ENCODE measurements at regions not wholly inside any gene's neighbourhood (a gene's known extent, or its start where the extent isn't known, plus 50 kb on each side); places are given as distances from the start of the nearest gene placed in this dataset.

DNA sequence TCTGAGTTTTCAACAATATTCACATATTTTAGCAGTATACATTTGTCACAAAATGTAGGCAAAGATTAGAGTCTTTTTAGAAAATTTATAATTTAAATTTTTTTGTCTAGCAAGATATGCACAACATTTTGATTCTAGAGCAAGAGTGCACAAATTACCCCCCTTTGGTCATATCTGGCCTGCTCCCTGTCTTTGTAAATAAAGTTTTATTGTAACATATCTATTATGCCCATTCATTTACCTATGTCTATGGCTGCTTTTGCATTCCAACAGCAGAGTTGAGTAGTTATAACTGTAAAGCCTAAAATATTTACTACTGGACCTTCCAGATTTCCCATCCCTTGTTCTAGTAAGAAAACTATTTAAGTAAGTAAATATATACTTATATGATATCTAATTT lies 430.7 kb downstream of the EDEM1 start:
- DNase-seq (ENCODE audit: low read depth), result no peak

DNA sequence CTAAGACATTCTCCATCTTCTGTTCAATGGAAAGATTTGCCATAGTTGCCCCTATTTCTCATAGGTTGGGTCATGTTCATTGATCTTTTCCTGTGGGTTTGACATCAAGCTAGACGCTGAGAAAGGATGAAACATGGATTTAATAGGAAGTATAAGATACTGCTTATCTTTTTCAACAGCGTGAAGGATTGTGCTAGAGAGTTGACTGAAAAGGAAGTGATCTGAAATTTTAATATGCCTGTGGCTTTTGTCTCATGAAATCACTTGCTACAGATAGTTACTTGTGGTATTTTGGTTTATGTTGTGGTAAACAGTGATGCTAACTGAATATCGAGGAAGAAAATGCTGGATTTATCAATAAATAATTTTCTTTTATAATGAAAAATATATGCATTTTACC lies 442.9 kb downstream of the EDEM1 start:
- no peak for DNase-seq (ENCODE audit: low read depth)

DNA sequence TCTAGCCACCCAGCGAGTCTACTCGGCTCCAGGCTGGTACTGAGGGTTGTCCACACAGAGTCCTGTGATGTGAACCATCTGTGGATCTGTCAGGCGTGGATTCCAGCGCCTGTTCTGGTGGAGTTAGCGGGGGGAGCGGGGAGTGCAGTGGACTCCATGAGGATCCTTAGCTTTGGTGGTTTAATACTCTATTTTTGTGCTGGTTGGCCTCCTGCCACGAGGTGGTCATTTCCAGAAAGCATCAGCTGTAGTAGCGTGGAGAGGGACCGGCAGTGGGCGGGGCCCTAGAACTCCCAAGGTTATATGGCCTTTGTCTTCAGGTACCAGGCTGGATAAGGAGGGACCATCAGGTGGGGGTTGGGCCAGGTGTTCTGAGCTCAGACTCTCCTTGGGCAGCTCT lies 446.5 kb downstream of the EDEM1 start:
- DNase-seq (ENCODE audit: low read depth), result no peak

DNA sequence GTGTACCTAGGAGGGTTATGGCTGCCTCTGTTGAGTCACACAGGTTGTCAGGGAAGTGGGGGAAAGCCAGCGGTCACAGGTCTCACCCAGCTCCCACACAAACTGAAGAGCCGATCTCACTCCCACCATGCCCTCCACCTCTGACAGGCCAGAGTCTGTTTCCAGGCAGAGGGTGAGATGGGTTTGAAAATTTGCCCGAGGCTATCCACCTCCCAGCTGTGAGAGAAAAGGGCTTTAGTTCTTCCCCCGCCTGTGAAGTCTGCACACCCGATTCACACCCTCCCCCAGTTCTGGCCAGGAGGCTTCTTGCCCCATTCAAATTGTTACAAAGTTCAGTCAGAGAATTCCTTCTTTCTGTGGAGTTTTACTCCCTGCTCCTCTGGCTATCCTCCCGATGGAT lies 446.9 kb downstream of the EDEM1 start:
- DNase-seq (ENCODE audit: low read depth), result no peak

DNA sequence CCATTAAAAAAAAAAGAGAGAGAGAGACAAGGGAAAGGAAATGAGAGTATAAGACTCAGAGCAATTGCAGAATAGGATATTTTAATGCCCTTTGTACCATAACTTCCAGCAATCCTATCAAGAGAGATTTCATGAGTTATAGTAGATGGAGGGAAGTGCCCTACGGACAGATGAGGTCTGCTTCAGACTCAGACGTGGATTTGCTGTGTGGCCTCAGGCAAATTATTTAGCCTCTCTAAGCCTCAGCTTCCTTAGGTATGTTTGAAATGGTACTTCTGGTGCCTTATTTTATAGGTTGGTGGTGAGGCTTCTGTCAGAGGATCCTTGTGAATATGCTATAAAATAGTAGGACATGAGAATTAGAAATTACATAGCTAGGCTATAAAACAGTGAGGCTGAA lies 448.2 kb downstream of the EDEM1 start:
- no peak for DNase-seq (ENCODE audit: low read depth)

DNA sequence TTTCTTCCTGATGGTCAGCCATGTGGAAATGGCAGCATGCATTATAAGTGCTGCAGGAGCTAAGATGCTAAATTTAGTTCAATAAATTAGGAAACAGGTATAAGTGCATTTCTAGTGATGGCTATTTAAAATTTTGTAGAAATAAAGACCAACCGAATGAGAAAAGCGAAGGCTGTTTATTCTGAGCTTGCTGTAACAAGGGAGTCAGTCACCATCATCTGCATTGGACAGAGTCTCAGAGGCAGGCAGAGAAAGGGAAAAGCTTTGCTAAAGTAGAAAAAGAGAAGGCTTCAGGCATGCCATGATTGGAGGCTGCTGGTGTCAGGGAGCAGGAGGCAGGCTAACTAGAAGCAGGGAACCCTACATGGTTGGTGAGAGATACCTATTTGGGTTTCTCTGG lies 451.0 kb downstream of the EDEM1 start:
- DNase-seq (ENCODE audit: low read depth), result no peak

DNA sequence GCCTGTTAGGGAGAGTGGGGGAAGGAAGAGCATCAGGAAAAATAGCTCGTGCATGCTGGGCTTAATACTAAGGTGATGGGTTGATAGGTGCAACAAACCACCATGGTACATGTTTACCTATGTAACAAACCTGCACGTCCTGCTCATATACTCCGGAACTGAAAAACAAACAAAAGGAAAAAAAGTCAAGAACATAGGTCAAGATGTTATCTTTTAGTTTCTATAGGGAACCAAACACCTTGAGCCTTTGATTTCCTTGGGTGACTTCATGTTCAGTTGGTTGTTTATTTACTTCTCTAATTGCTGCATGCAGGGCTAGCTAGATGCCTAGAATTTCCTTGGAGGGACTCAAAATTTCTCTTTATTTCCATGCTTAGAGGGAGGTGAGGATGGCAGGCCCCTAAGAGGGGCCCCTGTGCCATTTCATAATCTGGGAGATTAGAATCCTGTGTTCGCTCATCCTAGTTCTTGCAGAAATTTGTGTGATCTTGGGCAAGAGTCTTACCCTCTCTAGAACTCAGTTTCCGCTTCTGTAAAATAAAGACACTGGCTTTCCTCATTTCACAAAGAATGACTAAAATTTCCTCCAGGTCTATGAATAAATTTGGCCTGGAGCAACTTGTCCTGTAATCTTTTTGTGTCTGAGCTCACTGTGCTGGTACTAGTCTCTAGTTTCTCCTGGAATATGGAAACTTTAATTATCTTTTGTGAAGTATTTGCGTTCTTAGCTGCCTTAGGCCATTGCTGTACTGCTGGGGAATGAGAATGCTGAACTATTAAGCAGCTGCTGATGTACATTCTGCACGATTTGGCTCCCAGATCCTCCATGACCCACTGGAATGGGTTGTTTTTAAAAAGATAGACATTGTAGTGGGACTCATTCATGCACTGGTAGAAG lies 457.5 kb downstream of the EDEM1 start:
- no peak for DNase-seq (ENCODE audit: low read depth)

DNA sequence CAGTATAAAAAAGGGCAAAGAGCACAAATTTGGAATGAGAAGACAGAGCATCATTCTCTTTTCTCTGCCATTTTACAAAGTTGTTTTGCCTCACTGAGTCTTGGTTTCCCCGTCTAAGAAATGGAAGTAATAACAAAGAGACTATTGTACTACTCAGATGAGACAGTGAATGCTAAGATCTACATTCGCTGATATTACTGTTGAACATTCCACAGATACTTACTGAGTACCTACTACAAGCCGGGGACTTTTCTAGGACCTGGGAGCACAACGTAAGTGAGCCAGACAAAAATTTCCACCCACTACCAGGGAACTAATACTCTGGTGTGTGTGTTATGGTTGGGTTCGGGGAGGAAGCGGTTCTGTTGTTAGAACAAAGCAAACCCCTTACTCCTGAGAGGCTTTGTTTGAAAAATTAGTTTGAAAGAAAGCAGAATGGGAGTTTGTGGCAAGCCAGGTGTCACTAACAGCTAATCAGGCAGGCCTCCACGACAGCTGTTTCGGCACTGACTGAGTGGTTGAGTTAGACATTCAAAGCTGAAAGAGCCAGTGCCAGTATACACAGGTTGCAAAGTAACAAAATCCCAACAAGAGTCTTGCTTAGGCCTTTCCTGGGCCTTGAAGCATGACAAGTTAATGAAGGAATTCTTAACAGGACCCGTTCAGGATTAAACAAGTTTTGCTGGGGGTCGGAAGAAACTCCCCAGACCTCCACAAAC lies 458.3 kb downstream of the EDEM1 start:
- no peak for DNase-seq (ENCODE audit: low read depth)

DNA sequence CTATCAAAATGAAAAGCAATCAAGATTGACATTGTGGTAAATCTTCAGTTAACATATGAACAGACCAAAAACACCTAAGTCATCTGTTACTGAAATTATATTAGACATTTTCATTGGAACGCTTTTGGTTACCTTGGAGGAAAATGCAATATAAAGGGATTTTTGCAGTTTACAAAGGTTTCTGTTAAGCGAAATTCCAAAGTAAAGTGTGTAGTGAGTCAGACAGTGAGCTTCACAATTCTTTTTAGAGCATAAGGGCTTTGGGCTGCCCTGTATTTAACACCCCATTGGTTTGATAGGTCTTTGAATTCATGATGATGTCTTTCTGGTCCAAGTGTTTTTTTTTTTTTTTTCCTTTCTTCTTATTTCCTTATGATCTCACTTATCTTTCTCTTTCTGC lies 462.8 kb downstream of the EDEM1 start:
- no peak for DNase-seq (ENCODE audit: low read depth)

DNA sequence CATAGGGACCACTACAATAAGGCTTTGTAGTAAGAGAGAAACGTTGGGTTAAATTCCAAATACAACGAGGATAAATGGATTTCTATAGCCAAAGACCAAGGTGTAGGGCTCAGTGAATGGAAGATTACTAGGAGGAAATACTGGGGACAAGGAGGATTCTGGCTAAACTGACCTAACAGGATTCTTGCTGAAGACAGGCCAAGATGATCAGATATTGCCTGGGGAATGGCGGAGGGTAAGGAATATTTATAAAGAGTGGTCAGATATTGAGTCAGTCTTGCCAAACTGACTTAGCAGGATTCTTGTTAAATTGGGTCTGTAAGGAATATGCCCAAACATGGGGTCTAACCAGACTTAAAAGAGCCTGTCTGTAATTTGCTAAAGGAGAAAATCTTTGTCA lies 463.8 kb downstream of the EDEM1 start:
- no peak for DNase-seq (ENCODE audit: low read depth)

DNA sequence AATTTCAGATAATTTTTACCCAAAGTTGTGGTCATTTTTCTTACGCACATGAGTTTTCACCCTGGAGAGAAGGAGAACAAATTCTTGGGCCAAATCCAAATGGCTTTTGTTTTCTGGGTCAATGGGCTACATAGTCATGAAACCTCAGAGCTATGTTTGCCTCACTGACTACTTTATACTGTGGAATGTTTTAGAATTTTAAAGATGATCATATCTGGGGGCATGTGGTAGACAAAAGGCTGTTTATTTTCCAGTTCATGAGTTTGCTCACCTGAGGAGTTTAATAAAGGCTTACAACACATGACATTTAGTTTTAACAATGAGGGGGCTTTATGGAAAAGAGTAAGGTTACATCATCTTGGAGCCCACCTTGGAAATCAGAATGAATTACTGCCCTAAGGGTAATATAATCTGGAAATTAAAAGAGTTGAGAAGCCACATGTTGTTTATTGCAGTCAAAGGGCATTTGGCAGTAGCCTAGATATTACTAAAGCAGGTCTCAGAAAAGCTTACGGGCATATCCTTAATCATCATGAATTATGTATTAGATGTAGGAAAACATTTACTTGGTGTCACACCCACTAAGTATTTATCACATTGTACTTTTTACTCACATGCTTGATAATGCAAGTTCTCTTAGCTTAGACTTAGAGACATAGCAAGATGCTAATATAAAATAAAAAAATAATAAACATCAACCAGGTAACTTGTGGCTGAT lies 466.1 kb downstream of the EDEM1 start:
- no peak for DNase-seq (ENCODE audit: low read depth)

DNA sequence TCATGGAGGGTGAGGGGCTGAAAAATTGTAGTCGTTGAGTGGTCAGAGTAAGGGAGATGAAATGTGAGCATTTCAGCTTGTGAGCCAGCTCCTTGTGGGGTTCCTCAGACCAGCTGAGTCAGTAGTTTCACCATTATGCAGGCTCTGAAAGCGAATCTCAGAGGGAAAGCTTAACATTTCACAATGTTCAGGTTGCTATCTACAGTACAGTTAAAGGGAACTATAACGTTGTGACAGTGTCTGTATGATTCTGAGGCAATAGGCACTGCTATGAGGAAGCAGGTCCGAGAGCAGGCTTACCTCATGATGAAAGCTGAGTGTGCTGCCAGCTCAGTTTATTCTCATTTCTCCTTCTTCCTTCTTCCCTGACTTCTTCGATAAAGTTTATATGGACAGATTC lies 469.6 kb downstream of the EDEM1 start:
- no peak for DNase-seq (ENCODE audit: low read depth)

DNA sequence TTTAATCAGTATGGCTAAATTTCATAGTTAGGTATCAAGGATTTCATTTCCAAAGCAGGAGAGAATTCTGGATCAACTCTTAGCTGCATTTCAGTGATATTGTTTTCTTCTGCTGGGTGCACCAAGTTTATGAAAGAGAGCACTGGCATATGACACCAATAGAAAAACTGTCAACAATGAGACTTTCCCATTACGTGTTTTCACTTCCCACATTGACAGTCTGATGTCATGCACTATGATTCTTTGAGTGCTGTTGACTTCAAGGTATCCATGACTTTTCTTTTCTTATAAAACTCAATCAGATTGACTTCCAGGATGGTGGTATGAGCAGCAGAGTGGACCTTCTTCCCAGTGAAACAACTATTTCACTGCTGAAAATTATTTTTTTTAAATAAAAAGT lies 476.1 kb downstream of the EDEM1 start:
- no peak for DNase-seq (ENCODE audit: low read depth)

DNA sequence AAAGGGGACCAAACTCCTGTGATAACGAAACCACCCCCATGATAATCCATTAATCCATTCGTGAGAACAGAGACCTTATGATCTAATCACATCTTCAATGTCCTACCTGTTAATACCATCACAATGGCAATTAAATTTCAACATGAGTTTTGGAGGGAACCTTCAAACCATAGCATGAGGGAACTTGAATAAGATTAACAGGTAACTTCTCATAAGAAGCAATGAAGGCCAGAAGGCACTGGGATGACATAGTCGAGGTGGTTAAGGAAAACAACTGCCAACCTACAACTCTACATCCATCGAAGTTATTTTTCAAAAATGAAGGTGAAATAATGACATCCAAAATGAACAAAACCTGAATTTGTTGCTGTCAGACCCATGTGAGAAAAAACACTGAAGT lies 478.9 kb downstream of the EDEM1 start:
- DNase-seq (ENCODE audit: low read depth), result no peak

DNA sequence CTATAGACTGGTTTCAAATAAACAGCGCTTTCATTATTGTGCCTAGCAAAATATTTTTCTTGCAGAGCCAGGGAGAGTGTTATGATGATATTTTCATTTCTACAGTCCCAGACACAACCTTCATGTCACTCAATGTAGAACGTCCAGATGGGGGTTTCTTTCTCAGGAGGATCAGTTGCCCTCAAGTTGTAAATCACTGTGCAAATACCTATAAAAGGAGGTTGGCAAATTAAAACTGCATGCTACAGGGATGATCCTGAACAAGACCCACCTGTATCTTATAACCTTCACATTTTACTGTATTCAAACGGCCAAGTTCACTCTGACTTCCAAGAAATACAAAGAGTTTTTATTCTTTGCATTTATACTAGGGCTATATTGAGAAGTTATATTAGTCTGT lies 486.0 kb downstream of the EDEM1 start:
- DNase-seq (ENCODE audit: low read depth), result no peak

DNA sequence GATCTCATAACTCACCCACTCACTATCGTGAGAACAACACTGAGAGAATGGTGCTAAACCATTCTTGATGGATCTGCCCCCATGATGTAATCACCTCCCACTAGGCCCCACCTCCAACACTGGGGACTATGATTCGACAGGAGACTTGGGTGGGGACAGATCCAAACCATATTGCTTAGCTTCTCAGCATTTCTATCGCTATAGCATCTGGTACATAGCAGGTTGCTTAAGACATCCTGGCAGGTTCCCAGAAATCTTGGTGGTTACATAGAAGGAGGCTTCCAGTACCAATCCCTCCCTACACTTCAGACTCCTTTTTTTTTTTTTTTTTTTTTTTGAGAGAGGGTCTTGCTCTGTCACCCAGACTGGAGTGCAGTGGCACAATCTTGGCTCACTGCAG lies 487.8 kb downstream of the EDEM1 start:
- no peak for DNase-seq (ENCODE audit: low read depth)

DNA sequence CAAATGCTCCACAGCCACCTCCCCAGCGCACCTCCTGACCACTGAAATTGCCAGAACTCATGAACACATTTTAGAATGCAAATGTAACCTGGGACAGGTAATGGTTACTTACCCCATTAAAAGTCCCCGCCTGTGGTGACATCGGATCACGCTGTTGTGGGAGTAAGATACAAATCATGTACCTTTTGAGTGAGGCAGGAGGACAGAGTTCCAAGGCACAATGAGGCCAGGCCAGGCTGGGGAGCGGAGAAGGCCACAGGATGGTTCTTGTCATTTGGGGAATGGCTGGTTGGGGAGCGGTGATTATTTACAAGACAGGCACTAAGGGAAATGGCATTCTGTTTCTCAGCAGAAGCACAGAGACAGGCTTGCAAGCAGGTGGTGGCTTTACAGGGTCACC lies 490.0 kb downstream of the EDEM1 start:
- no peak for DNase-seq (ENCODE audit: low read depth)

DNA sequence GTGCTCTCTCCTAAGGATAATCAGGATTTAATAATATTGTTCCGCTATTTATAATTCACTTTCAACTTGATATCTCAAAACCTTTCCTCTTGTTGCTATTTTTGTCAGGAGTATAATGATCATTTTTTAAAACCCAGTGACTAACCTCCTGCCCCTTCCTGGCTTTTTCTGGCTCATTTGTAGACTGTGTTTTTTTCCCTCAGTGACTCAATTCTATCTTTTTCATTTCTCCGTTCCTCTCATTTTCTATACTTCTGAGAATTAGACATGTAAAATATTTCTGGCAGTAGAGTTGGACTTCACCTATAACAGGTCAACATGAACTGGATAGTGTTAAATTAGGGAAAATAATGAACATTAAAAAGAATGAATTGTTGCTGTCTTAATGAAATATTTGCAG lies 490.7 kb downstream of the EDEM1 start:
- DNase-seq (ENCODE audit: low read depth), result no peak

DNA sequence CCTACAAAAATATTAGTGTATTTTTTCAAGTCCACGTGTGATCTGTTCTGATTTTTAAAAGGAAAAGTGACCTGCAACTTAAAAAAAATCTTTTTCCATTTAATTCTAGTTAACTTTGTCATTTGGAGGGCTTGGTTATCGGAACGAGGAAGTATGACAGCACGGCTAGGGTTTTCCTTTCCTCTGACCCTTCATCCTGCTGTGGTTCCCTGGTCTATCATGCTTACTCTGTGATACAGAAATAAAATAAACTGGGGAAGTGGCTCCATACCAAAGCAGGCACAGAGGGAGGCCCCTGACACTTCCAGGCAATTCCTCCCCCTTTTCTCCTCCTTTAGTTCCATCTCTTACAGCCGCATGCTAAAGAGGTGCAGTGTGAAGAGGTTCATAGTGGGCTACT lies 491.3 kb downstream of the EDEM1 start:
- DNase-seq (ENCODE audit: low read depth), result no peak

DNA sequence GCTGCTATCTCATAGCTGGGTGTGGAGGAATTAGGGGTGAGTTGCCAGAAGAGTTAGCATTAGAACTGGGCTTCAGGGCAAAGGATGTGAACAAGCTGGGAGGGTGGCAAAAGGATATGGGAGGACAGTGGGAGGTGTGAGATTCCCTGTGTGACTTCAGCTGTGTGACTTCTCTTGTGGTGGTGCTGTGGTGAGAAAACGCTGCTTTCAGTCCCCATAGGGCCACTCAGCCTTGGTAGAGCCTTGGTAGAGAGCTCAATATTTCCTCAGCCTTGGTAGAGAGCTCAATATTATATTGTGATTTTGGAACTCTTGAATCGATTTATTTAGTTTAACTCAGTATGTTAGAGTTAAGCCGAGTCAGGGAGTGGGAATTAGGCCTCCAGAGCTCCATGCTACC lies 499.7 kb downstream of the EDEM1 start:
- no peak for DNase-seq (ENCODE audit: low read depth)

DNA sequence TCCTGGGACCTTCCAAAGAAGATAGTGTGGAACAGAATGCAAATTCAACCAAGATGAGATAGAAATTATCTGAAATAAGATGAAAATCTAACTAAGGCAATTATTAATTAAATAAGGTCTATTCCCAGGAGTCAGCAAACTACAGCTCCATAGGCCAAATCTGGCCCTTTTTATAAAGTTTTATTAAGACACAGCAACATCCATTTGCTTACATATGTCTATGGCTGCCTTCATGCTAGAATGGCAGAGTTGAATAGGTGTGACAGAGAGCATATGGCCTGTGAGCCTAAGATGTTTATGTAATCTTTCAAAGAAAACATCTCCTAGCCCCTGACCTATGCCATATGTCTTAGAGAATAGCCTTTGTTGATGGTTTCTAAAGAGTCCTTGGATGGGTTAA lies 503.0 kb downstream of the EDEM1 start:
- DNase-seq (ENCODE audit: low read depth), result no peak

DNA sequence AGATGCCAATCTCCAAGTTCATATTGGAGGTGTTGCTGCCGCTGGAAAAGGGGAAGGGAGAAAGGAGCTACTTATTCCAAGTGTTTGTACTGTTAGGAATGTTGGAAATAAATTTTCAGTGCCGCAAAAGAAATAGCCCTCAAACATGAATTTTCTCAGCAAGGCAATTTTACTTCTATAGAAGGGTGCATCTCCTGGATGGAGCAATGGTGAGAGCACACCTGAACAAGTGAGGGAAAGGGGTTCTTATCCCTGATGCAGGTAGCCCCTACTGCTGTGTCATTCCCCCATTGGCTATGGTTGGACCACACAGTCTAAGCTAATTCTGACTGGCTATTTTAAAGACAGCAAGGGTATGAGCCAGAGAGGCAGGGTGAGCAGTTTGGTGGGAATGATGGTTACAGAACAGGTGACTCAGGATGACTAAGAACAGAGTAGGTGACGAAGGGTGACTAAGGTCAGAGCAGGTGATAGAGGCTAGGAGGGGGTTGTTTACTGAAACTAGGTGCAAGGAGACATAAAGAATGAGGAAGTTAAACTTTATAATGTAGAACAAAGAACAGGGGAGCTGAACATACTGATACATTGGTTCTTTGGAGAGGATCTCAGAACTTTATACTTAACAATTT lies 503.5 kb downstream of the EDEM1 start:
- no peak for DNase-seq (ENCODE audit: low read depth)

DNA sequence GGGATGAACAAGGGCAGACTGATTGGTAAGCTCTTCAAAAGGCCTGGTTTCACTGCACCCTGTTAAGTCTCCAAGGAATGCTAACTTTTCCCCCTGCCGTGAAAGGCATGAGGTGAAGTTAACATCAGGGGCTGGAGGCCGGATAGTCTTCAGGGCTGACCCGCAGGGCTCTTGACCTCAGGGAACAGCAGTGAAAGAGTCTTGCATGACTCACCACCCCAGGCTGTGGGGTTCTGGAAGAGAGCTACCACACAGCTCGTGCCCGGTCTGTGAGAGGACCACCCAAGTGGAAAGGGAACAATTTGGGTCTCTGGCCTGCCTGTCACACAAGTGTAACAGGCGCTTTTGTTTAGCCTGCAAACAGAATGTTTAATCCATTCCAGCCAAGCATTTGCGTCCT lies 504.9 kb downstream of the EDEM1 start:
- no peak for DNase-seq (ENCODE audit: low read depth)

All from stimulated activated CD8-positive, alpha-beta memory T cell treated with anti-CD3 and anti-CD28 coated beads, Interleukin-12 subunit alpha, Interleukin-12 subunit beta, amount 100 ng/mL, for 4 hours (primary cell).